ENCODE measurements at regions not wholly inside any gene's neighbourhood (a gene's known extent, or its start where the extent isn't known, plus 50 kb on each side); places are given as distances from the start of the nearest gene placed in this dataset.

GRCh38 chr2:160666154-160667060, 172.8 kb upstream of the RBMS1 start:
- TF ChIP-seq NFIC (IDR thresholded peaks at IDR 0.05; ENCODE audit: borderline replicate concordance), result peak; percentile 99
- no peak for TF ChIP-seq CTCF (IDR thresholded peaks at IDR 0.05)
- TF ChIP-seq MXI1 (IDR thresholded peaks at IDR 0.05; ENCODE audit: low read depth, low read length), result 0 out of 2 replicates have a peak, but pooled peaks have one; percentile 32
- no peak; the same call in 1 of the 2 replicates for TF ChIP-seq RCOR1 (IDR thresholded peaks at IDR 0.05; ENCODE audit: low read length)
- peak; percentile 32; the same call in 1 of the 2 replicates for TF ChIP-seq MAX (IDR thresholded peaks at IDR 0.05; ENCODE audit: low read depth)
- peak; percentile 98 for TF ChIP-seq JUND (IDR thresholded peaks at IDR 0.05)
- no peak for TF ChIP-seq ELF1 (IDR thresholded peaks at IDR 0.05)

All from SK-N-SH (cell line).